ENCODE measurements at regions not wholly inside any gene's neighbourhood (a gene's known extent, or its start where the extent isn't known, plus 50 kb on each side); places are given as distances from the start of the nearest gene placed in this dataset.

DNA sequence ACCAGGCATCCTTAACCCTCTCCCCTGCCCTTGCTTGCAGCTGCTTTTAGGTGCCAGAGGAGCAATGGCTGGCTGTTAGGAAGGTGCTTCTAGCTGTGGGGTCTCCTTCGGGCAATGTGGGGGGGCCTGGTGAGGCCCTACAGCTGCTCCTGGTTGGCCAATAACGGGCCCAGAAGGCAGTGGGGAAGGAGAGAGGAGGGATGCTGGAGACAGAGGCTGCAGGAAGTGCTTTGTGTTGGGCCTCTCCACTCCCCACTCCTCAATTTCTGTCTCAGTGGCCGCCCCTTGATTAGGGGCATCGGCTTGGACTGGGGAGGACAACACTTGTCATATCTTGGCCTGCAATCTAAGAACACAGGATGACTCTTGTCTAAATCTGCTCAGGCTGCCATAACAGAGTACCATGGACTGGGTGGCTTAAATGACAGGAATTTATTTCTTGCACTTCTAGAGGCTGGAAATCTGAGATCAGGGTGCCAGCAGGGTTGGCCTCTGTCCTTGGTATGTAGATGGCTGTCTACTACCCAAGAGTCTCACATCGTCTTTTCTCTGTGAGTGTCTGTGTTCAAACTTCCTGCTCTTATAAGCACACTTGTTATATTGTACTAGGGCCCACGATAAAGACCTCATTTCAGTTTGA lies 374.3 kb downstream of the MID1IP1 start:
- Histone ChIP-seq H3K4me1 (ENCODE audit: insufficient read depth, insufficient read length) (no peaks in the 10 kb centered on the region), H3K9me3 (ENCODE audit: insufficient read depth, low read length) (no peaks in the 10 kb centered on the region), H3K4me3 (ENCODE audit: insufficient read length, low read depth) (no peak overlapping the region), H3K9ac (ENCODE audit: insufficient read length, low read depth) (no peak overlapping the region), H3K27me3 (ENCODE audit: insufficient read depth, insufficient read length) (no peaks in the 10 kb centered on the region), H3K36me3 (ENCODE audit: insufficient read depth, insufficient read length, low read length) (no peaks in the 10 kb centered on the region)
- TF ChIP-seq ZNF274 (IDR thresholded peaks at IDR 0.05; ENCODE audit: low read depth, low read length) (no peak), YY1 (IDR thresholded peaks at IDR 0.05; ENCODE audit: insufficient read depth, insufficient read length) (no peak)
- DNase-seq (ENCODE audit: low read depth, low spot score): no peak

GRCh38 chrX:39176105-39176504 lies 374.8 kb downstream of the MID1IP1 start:
- Histone ChIP-seq H3K36me3 (ENCODE audit: insufficient read depth, insufficient read length, low read length) (no peaks in the 10 kb centered on the region), H3K27me3 (ENCODE audit: insufficient read depth, insufficient read length) (no peaks in the 10 kb centered on the region), H3K4me1 (ENCODE audit: insufficient read depth, insufficient read length) (no peaks in the 10 kb centered on the region), H3K9me3 (ENCODE audit: insufficient read depth, low read length) (no peaks in the 10 kb centered on the region), H3K9ac (ENCODE audit: insufficient read length, low read depth) (no peak overlapping the region), H3K4me3 (ENCODE audit: insufficient read length, low read depth) (no peak overlapping the region)
- no peak for DNase-seq (ENCODE audit: low read depth, low spot score)
- TF ChIP-seq ZNF274 (IDR thresholded peaks at IDR 0.05; ENCODE audit: low read depth, low read length): no peak
- no peak for TF ChIP-seq YY1 (IDR thresholded peaks at IDR 0.05; ENCODE audit: insufficient read depth, insufficient read length)
- no peak for TF ChIP-seq SUZ12 (IDR thresholded peaks at IDR 0.05; ENCODE audit: extremely low read depth, insufficient read depth, insufficient read length)

DNA sequence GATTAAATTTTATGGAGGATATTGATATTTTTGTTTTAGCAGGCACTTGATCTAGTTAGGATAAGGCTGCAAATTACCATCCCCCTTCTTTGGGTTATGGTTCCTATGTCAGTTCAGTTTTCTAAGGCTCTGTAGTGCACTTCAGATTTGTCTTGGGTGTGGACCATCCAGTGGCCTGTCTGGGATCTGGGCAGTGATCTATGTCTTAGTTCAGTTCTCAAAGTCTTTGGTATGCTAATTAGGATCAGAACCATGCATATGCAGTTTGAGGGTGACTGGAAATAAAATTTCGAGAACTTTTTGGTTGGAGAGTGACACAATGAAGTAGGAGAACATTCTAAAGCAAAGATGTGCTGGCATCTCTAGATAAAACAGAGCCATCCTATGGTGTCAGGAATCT lies 388.2 kb downstream of the MID1IP1 start:
- Histone ChIP-seq H3K9ac (ENCODE audit: insufficient read length, low read depth) (no peak overlapping the region), H3K4me1 (ENCODE audit: insufficient read depth, insufficient read length) (no peaks in the 10 kb centered on the region), H3K36me3 (ENCODE audit: insufficient read depth, insufficient read length, low read length) (no peaks in the 10 kb centered on the region), H3K9me3 (ENCODE audit: insufficient read depth, low read length) (peaks cover 12% of the 10 kb centered on the region), H3K4me3 (ENCODE audit: insufficient read length, low read depth) (no peak overlapping the region), H3K27me3 (ENCODE audit: insufficient read depth, insufficient read length) (no peaks in the 10 kb centered on the region)
- TF ChIP-seq SUZ12 (IDR thresholded peaks at IDR 0.05; ENCODE audit: extremely low read depth, insufficient read depth, insufficient read length) (no peak), YY1 (IDR thresholded peaks at IDR 0.05; ENCODE audit: insufficient read depth, insufficient read length) (no peak), ZNF274 (IDR thresholded peaks at IDR 0.05; ENCODE audit: low read depth, low read length) (no peak)
- DNase-seq (ENCODE audit: low read depth, low spot score): no peak

DNA sequence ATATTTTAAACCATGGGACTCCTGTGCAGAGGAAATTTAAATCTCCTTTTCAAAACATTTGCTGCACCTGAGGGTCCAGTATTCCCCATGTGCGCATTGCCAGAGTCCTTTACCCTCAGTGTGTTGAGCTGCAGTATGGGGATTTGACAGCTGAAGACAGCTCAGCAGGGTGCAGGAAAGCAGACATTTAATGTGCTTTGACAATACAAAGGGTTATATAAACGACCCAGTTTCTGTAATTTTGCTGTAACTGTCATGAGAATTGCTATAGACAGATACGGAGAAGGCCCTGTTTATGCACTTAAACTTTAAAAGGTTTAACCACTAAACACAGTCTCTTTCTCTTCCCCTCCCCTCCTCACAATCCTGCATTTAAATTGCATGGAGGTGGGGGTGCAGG lies 393.4 kb downstream of the MID1IP1 start:
- H3K9ac ChIP-seq (ENCODE audit: insufficient read length, low read depth): peak overlapping the region; percentile 2
- no peaks in the 10 kb centered on the region for H3K36me3 ChIP-seq (ENCODE audit: insufficient read depth, insufficient read length, low read length)
- peaks cover 9% of the 10 kb centered on the region for H3K4me1 ChIP-seq (ENCODE audit: insufficient read depth, insufficient read length)
- TF ChIP-seq ZNF274 (IDR thresholded peaks at IDR 0.05; ENCODE audit: low read depth, low read length) (no peak), SUZ12 (IDR thresholded peaks at IDR 0.05; ENCODE audit: extremely low read depth, insufficient read depth, insufficient read length) (no peak), YY1 (IDR thresholded peaks at IDR 0.05; ENCODE audit: insufficient read depth, insufficient read length) (no peak)
- no peaks in the 10 kb centered on the region for H3K27me3 ChIP-seq (ENCODE audit: insufficient read depth, insufficient read length)
- DNase-seq (ENCODE audit: low read depth, low spot score): no peak
- H3K9me3 ChIP-seq (ENCODE audit: insufficient read depth, low read length): no peaks in the 10 kb centered on the region
- no peak overlapping the region for H3K4me3 ChIP-seq (ENCODE audit: insufficient read length, low read depth)

DNA sequence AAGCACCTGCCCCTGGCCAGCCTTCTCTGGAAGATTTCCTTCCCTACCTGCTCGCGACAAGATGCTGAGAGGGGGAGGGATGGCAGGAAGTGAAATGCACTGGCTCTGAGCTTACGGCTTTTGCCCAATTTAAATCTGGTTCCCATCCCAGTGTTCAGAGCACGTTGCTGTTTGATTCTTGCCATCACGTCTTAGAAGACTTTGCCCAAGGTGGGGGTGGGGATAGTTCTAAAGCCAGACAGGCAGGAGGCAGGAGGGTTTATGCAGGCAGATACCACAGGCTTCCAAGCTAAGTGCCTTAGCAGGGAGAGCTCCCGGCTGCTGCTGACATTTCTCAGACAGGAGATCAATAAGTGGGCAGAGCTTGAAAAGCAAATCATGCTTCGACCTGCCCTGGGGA lies 393.9 kb downstream of the MID1IP1 start:
- no peak overlapping the region for H3K4me3 ChIP-seq (ENCODE audit: insufficient read length, low read depth)
- H3K27me3 ChIP-seq (ENCODE audit: insufficient read depth, insufficient read length): no peaks in the 10 kb centered on the region
- TF ChIP-seq SUZ12 (IDR thresholded peaks at IDR 0.05; ENCODE audit: extremely low read depth, insufficient read depth, insufficient read length): no peak
- no peak for TF ChIP-seq ZNF274 (IDR thresholded peaks at IDR 0.05; ENCODE audit: low read depth, low read length)
- no peak for TF ChIP-seq YY1 (IDR thresholded peaks at IDR 0.05; ENCODE audit: insufficient read depth, insufficient read length)
- H3K9ac ChIP-seq (ENCODE audit: insufficient read length, low read depth): no peak overlapping the region
- no peaks in the 10 kb centered on the region for H3K9me3 ChIP-seq (ENCODE audit: insufficient read depth, low read length)
- DNase-seq (ENCODE audit: low read depth, low spot score): no peak
- H3K4me1 ChIP-seq (ENCODE audit: insufficient read depth, insufficient read length): peaks cover 9% of the 10 kb centered on the region
- no peaks in the 10 kb centered on the region for H3K36me3 ChIP-seq (ENCODE audit: insufficient read depth, insufficient read length, low read length)

DNA sequence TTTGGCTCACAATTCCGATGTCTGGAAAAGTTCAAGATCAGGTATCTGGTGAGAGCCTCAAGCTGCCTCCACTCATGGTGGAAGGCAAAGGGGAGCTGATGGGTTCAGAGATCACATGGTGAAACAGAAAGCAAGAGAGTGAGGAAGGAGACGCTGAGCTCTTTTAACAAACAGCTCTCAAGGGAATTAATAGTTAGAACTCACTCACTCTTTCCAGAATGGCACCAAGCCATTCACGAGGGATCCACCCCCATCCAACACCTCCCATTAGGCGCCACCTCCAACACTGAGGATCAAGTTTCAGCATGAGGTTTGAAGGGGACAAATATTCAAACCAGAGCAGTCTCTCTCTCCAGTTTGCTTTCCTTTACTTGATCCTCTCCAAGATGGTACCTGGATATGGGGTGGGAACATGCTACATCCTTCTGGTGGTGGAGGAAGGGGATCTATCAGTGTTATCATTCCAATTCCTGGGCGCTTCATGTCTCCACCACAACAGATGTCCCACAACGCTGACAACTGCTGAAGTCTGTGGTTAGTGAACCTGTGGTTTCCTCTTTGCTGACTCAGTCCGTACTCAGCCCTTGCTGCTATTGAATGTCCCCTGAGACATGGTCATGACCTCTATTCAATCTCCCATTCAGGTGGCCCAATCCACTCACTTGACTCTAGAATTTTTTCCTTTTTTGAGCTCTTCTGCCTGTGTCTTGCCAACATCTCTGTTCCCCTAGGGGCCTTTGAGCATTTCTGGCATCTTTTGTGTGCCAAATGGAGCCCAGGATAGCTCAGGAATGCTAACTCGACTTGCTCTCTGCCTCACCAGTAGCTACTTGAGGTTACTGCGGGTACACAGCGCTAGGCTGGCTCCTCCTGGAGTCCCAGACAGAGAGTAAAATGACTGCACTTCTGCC lies 395.2 kb downstream of the MID1IP1 start:
- DNase-seq (ENCODE audit: low read depth, low spot score): no peak
- Histone ChIP-seq H3K36me3 (ENCODE audit: insufficient read depth, insufficient read length, low read length) (no peaks in the 10 kb centered on the region), H3K9ac (ENCODE audit: insufficient read length, low read depth) (no peak overlapping the region), H3K4me1 (ENCODE audit: insufficient read depth, insufficient read length) (peaks cover 9% of the 10 kb centered on the region), H3K4me3 (ENCODE audit: insufficient read length, low read depth) (no peak overlapping the region), H3K9me3 (ENCODE audit: insufficient read depth, low read length) (no peaks in the 10 kb centered on the region), H3K27me3 (ENCODE audit: insufficient read depth, insufficient read length) (no peaks in the 10 kb centered on the region)
- TF ChIP-seq ZNF274 (IDR thresholded peaks at IDR 0.05; ENCODE audit: low read depth, low read length) (no peak), YY1 (IDR thresholded peaks at IDR 0.05; ENCODE audit: insufficient read depth, insufficient read length) (no peak), SUZ12 (IDR thresholded peaks at IDR 0.05; ENCODE audit: extremely low read depth, insufficient read depth, insufficient read length) (no peak)

DNA sequence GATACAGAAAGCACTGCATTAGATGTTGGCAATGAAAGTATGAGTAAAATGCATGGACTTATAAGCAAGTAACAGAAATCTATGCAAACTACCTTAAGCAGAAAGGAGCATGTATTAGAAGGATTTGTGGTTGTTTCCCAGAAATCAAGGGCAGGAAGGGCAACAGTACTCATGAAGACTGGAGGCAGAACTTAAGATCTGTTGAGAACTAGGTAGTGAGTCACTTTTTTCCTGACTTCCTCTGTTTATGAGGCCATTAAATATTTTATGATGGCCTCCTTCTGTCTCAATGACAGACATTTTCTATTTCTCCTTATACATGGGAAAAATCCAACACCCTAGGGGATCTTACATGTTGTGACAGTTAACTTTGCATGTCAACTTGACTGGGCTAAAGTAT lies 398.2 kb downstream of the MID1IP1 start:
- Histone ChIP-seq H3K9ac (ENCODE audit: insufficient read length, low read depth) (no peak overlapping the region), H3K27me3 (ENCODE audit: insufficient read depth, insufficient read length) (no peaks in the 10 kb centered on the region), H3K9me3 (ENCODE audit: insufficient read depth, low read length) (no peaks in the 10 kb centered on the region), H3K4me3 (ENCODE audit: insufficient read length, low read depth) (no peak overlapping the region), H3K36me3 (ENCODE audit: insufficient read depth, insufficient read length, low read length) (no peaks in the 10 kb centered on the region), H3K4me1 (ENCODE audit: insufficient read depth, insufficient read length) (peaks cover 9% of the 10 kb centered on the region)
- TF ChIP-seq SUZ12 (IDR thresholded peaks at IDR 0.05; ENCODE audit: extremely low read depth, insufficient read depth, insufficient read length) (no peak), ZNF274 (IDR thresholded peaks at IDR 0.05; ENCODE audit: low read depth, low read length) (no peak)
- no peak for DNase-seq (ENCODE audit: low read depth, low spot score)

Data from NT2/D1 (cell line).